GM23248 (cell line): ENCODE measurements at regions not wholly inside any gene's neighbourhood (a gene's known extent, or its start where the extent isn't known, plus 50 kb on each side); places are given as distances from the start of the nearest gene placed in this dataset.

Source experiments
- EZH2 ChIP-seq: fragments of 200-600 bp; sonication (generic); IDR thresholded peaks from 2 replicates; pipeline ENCODE4 v1.6.1; 2018; ENCODE audit warnings: antibody characterized with exemption, mild to moderate bottlenecking; ENCODE audit not compliant: insufficient read depth, poor library complexity, severe bottlenecking
- EZH2phosphoT487 ChIP-seq: fragments of 200-600 bp; sonication (generic); IDR thresholded peaks from 2 replicates; pipeline ENCODE4 v1.6.1; 2018; ENCODE audit warnings: antibody characterized with exemption, moderate library complexity, mild to moderate bottlenecking, low read depth; ENCODE audit not compliant: insufficient read depth

DNA sequence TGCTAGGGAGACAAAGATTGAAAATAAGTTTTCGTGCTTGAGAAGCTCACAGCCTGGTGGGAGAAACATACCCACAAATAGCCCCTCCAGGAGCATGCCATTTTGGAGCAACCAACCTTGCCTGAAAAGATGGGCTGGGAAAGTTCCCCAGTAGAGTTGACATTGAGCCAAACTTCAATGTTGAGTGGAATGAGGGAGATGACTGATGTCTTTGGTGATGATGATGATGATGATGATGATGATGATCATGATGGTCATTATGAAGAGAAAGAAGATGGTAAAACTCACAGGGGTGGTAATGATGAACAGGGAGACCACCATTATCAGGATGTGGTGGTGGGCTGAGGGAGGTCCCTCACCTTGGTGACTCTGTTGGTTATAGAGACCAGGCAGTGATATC lies 50.1 kb upstream of the ADRA1D start:
- TF ChIP-seq EZH2, result no peak
- TF ChIP-seq EZH2phosphoT487, result no peak
